GM10266 (cell line): ENCODE measurements at regions not wholly inside any gene's neighbourhood (a gene's known extent, or its start where the extent isn't known, plus 50 kb on each side); places are given as distances from the start of the nearest gene placed in this dataset.

ENCODE experiments used
- DNase-seq: peaks from one replicate; pipeline ENCODE4 v3.0.0; 2012; ENCODE audit errors: extremely low spot score
- CTCF ChIP-seq: IDR thresholded peaks from 2 replicates; pipeline ENCODE4 v1.5.1; 2012; ENCODE audit warnings: mild to moderate bottlenecking, low read depth; ENCODE audit not compliant: control insufficient read depth, insufficient read depth; ENCODE audit errors: missing control alignments

GRCh38 chr16:86700046-86700945 lies 121.9 kb downstream of the FOXL1 start:
- no peak for DNase-seq
- TF ChIP-seq CTCF = no peak

- no peak for TF ChIP-seq CTCF
- no peak for DNase-seq
Measured at GRCh38 chr16:86701286-86701975, 123.1 kb downstream of the FOXL1 start.

GRCh38 chr16:86702824-86703588 lies 124.7 kb downstream of the FOXL1 start:
- no peak for TF ChIP-seq CTCF
- no peak for DNase-seq

GRCh38 chr16:86704516-86704915 lies 126.2 kb downstream of the FOXL1 start:
- DNase-seq = no peak
- no peak for TF ChIP-seq CTCF

GRCh38 chr16:86706726-86707125 lies 128.4 kb downstream of the FOXL1 start:
- DNase-seq = no peak
- TF ChIP-seq CTCF = no peak

GRCh38 chr16:86707171-86707570 lies 128.8 kb downstream of the FOXL1 start:
- TF ChIP-seq CTCF = no peak
- DNase-seq = no peak
